ENCODE measurements at regions not wholly inside any gene's neighbourhood (a gene's known extent, or its start where the extent isn't known, plus 50 kb on each side); places are given as distances from the start of the nearest gene placed in this dataset.

- H3K4me3 ChIP-seq (ENCODE audit: low read length) = no peak overlapping the region
Observed at GRCh38 chr4:188197566-188197965, 58.3 kb downstream of the TRIML1 start.

GRCh38 chr4:188198982-188199792 lies 59.9 kb downstream of the TRIML1 start:
- no peaks in the 10 kb centered on the region for H3K27me3 Mint-ChIP-seq (ENCODE audit: insufficient read depth)
- peaks cover 28% of the 10 kb centered on the region for H3K4me1 Mint-ChIP-seq
- peaks cover 15% of the 10 kb centered on the region for H3K9me3 Mint-ChIP-seq
- WGBS, 2 experiments (ENCODE audit: insufficient coverage in 1 of 2, insufficient read length in 1 of 2) = 75 to 76% methylated on average over 8 to 11 of the region's 11 CpGs
- Histone ChIP-seq H3K9ac (ENCODE audit: extremely low read depth, low read length, poor library complexity, severe bottlenecking) (no peak overlapping the region), H3K27ac (ENCODE audit: low read depth, low read length) (no peak overlapping the region), H3K36me3 (ENCODE audit: control insufficient read depth, insufficient read depth, low read length) (no peaks in the 10 kb centered on the region), H3K4me1 (ENCODE audit: control insufficient read depth, insufficient read depth, low read length) (peaks cover 9% of the 10 kb centered on the region), H3K4me3 (ENCODE audit: low read length) (no peak overlapping the region), H3K9me3 (ENCODE audit: control insufficient read depth, low read length) (no peaks in the 10 kb centered on the region), H3K27me3 (ENCODE audit: control insufficient read depth, insufficient read depth, low read length, poor library complexity, severe bottlenecking) (no peaks in the 10 kb centered on the region)
- DNase-seq = peak; percentile 54
- no peak overlapping the region for H3K4me3 Mint-ChIP-seq
- no peak for TF ChIP-seq CTCF (conservative IDR thresholded peaks at IDR 0.05)
- H3K36me3 Mint-ChIP-seq (ENCODE audit: low read depth) = no peaks in the 10 kb centered on the region
- H3K27ac Mint-ChIP-seq = peak overlapping the region; percentile 33

More at GRCh38 chr4:188197566-188197965, 58.3 kb downstream of the TRIML1 start:
- no peak for DNase-seq
- Histone ChIP-seq H3K36me3 (ENCODE audit: control insufficient read depth, insufficient read depth, low read length) (no peaks in the 10 kb centered on the region), H3K4me1 (ENCODE audit: control insufficient read depth, insufficient read depth, low read length) (peaks cover 9% of the 10 kb centered on the region), H3K9ac (ENCODE audit: extremely low read depth, low read length, poor library complexity, severe bottlenecking) (no peak overlapping the region), H3K27me3 (ENCODE audit: control insufficient read depth, insufficient read depth, low read length, poor library complexity, severe bottlenecking) (no peaks in the 10 kb centered on the region), H3K9me3 (ENCODE audit: control insufficient read depth, low read length) (no peaks in the 10 kb centered on the region), H3K27ac (ENCODE audit: low read depth, low read length) (no peak overlapping the region)
- H3K36me3 Mint-ChIP-seq (ENCODE audit: low read depth) = no peaks in the 10 kb centered on the region
- H3K27me3 Mint-ChIP-seq (ENCODE audit: insufficient read depth) = no peaks in the 10 kb centered on the region
- H3K4me1 Mint-ChIP-seq = peaks cover 28% of the 10 kb centered on the region
- H3K27ac Mint-ChIP-seq = no peak overlapping the region
- TF ChIP-seq CTCF (conservative IDR thresholded peaks at IDR 0.05) = no peak
- 92 to 94% methylated on average over 8 to 9 of the region's 9 CpGs for WGBS, 2 experiments (ENCODE audit: insufficient coverage in 1 of 2, insufficient read length in 1 of 2)
- H3K4me3 Mint-ChIP-seq = no peak overlapping the region
- H3K9me3 Mint-ChIP-seq = peaks cover 15% of the 10 kb centered on the region

- H3K4me1 Mint-ChIP-seq = peaks cover 14% of the 10 kb centered on the region
- H3K4me3 Mint-ChIP-seq = no peak overlapping the region
- Histone ChIP-seq H3K4me3 (ENCODE audit: low read length) (no peak overlapping the region), H3K27ac (ENCODE audit: low read depth, low read length) (no peak overlapping the region), H3K36me3 (ENCODE audit: control insufficient read depth, insufficient read depth, low read length) (no peaks in the 10 kb centered on the region), H3K27me3 (ENCODE audit: control insufficient read depth, insufficient read depth, low read length, poor library complexity, severe bottlenecking) (no peaks in the 10 kb centered on the region), H3K9me3 (ENCODE audit: control insufficient read depth, low read length) (no peaks in the 10 kb centered on the region), H3K9ac (ENCODE audit: extremely low read depth, low read length, poor library complexity, severe bottlenecking) (no peak overlapping the region), H3K4me1 (ENCODE audit: control insufficient read depth, insufficient read depth, low read length) (no peaks in the 10 kb centered on the region)
- H3K27ac Mint-ChIP-seq = no peak overlapping the region
- no peak for DNase-seq
- H3K9me3 Mint-ChIP-seq = peaks cover 9% of the 10 kb centered on the region
- H3K36me3 Mint-ChIP-seq (ENCODE audit: low read depth) = no peaks in the 10 kb centered on the region
- no peaks in the 10 kb centered on the region for H3K27me3 Mint-ChIP-seq (ENCODE audit: insufficient read depth)
- 86 to 99% methylated on average over 2 to 3 of the region's 3 CpGs for WGBS, 2 experiments (ENCODE audit: insufficient coverage in 1 of 2, insufficient read length in 1 of 2)
- TF ChIP-seq CTCF (conservative IDR thresholded peaks at IDR 0.05) = no peak
Observed at GRCh38 chr4:188201851-188202250, 62.6 kb downstream of the TRIML1 start.

Measured in endodermal cell (in vitro differentiated cells).